ENCODE measurements at regions not wholly inside any gene's neighbourhood (a gene's known extent, or its start where the extent isn't known, plus 50 kb on each side); places are given as distances from the start of the nearest gene placed in this dataset.

- TF ChIP-seq CTCF (IDR thresholded peaks at IDR 0.05) (no peak), POLR2A (IDR thresholded peaks at IDR 0.05) (no peak)
These were observed 535.8 kb downstream of the SPATA31D1 start for GRCh38 chr9:82524407-82524806.

All from lower leg skin (tissue), 3 donors.